ENCODE measurements at regions not wholly inside any gene's neighbourhood (a gene's known extent, or its start where the extent isn't known, plus 50 kb on each side); places are given as distances from the start of the nearest gene placed in this dataset.

DNA sequence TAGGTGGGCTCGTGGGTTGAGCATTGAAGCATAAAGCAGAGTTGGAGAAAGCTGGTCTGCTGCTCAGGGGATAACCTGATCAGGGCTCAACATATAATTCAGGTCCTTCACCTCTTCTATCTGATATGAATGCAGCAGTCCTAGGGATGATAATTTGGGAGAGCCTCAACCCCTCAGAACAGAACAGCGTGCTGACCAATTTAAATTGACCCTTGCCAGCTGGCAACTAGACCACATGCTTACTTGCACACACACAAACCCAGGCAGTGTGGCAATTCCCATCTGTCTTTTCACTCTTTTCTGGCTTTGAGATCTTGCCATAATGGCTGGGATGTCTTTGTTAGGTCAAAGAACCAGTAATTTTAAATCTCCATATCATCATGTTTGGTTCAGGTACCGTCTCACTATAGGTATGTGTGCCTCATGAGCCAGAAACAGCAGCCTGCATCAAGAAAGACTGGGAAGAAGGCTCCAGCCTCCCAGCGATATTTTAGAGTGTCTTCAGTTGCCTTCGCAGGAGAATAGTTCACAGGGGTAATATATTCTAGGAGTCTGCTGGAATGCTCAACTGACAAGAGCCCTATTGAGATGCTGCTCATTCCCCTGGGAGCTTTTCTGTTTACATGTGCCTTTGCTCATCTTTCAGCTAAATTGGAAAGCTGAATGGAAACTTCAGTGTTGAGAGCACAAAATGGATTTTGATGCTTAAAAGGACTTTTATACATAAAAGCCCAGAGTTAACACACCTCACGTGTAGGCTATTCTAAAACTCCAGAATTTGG is 497.6 kb downstream of the RASEF start:
- TF ChIP-seq, protein P1, sequence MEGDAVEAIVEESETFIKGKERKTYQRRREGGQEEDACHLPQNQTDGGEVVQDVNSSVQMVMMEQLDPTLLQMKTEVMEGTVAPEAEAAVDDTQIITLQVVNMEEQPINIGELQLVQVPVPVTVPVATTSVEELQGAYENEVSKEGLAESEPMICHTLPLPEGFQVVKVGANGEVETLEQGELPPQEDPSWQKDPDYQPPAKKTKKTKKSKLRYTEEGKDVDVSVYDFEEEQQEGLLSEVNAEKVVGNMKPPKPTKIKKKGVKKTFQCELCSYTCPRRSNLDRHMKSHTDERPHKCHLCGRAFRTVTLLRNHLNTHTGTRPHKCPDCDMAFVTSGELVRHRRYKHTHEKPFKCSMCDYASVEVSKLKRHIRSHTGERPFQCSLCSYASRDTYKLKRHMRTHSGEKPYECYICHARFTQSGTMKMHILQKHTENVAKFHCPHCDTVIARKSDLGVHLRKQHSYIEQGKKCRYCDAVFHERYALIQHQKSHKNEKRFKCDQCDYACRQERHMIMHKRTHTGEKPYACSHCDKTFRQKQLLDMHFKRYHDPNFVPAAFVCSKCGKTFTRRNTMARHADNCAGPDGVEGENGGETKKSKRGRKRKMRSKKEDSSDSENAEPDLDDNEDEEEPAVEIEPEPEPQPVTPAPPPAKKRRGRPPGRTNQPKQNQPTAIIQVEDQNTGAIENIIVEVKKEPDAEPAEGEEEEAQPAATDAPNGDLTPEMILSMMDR (IDR thresholded peaks at IDR 0.05; ENCODE audit: low read depth, low read length): no peak
- DNase-seq (ENCODE audit: extremely low read depth, low read depth): no peak

DNA sequence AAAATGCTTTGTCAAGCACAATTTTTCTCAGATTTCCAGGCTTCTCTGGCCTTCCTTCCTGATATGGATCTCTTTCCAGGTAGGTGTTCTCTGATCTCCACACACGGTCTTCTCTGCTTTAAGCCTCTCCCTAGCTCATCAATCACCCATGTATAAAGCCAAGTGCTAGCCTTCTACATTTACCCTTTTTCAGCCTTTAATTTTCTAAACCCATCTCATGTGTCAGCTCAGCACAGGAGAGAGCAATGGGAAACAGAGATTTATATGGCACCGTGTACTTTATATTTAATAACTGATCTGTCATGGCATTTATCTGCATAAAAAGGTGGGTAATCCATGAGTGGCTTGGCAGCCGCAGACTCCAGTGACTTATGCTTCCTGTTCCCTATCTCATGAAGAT is 495.0 kb downstream of the RASEF start:
- TF ChIP-seq, protein P1 (IDR thresholded peaks at IDR 0.05; ENCODE audit: low read depth, low read length): no peak
- no peak for DNase-seq (ENCODE audit: extremely low read depth, low read depth)

DNA sequence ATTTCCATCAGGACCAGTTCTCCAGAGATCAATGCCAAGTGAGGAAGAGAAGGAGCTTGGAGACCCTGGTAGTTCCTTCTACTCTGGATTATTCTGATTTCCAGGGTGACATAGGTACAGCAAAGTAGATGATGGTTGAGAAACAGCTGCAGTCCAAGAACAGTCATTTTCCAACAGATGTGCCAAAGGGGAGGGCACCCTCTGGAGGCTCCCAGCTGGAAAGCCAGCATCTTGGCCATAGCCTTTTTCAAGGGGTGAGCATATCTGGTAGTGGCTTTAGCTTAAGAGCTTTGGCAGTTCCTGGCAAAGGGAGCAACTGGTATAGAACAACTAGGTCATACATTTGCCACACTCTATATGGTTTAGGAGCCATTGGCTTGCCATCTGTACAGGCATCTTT is 492.7 kb downstream of the RASEF start:
- TF ChIP-seq, protein P1 (IDR thresholded peaks at IDR 0.05; ENCODE audit: low read depth, low read length): peak; percentile 25
- DNase-seq (ENCODE audit: extremely low read depth, low read depth): no peak

DNA sequence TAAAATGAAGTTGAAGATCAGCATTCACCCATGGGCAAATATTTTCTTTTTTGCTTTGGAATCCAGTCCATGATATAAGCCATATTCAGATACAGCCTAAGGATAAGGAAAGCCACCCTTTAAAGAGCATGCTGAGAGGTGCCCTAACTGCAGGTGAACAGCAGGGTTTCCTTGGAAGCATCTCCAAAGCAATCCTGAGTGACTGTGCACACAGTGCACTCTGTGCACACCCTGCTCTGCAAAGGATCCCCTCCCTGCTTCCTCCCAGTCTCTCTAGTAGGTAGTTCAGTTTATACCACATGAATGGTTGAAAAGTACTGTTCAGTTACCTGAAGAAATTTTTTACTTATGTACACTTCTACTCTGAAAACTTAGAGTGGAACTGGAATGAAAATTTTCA is 491.4 kb downstream of the RASEF start:
- TF ChIP-seq, protein P1 (IDR thresholded peaks at IDR 0.05; ENCODE audit: low read depth, low read length): no peak
- DNase-seq (ENCODE audit: extremely low read depth, low read depth): no peak

DNA sequence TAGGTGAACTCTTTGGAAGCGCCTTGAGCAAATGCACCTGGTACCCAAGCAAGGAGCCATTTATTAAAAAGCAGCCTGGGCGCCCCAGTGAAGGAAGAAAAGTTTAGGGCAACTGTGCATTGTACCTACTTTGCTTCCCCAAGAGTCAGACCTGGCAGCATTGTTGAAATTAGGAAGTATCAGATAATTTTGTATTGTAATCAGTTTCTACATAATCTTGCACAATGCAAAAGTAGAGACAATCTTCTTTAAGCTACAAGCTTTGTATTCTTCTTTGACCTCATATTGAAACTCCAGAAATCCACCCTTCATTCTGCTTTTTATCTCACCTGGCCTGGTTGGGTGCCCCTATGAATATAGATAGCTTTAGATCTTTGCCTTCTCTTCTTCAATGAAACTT is 490.8 kb downstream of the RASEF start:
- no peak for DNase-seq (ENCODE audit: extremely low read depth, low read depth)
- TF ChIP-seq, protein P1 (IDR thresholded peaks at IDR 0.05; ENCODE audit: low read depth, low read length): no peak

DNA sequence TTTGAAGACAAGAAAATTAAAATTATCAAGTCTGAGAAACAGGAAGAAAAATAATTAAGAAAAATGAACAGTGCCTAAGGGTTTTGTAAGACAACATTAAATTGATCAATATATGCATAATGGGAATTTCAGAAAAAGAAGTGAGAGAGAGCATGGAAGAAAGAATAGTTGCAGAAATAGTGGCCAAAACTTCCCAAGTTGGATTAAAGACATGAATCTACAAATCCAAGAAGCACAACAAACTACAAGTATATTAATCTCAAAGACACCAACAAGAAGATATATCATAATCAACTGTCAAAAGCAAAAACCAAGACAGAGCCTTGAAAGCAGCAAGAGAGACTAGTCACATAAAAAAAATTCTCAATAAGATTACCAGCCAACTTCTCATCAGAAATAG is 488.0 kb downstream of the RASEF start:
- TF ChIP-seq, protein P1 (IDR thresholded peaks at IDR 0.05; ENCODE audit: low read depth, low read length): no peak
- no peak for DNase-seq (ENCODE audit: extremely low read depth, low read depth)

DNA sequence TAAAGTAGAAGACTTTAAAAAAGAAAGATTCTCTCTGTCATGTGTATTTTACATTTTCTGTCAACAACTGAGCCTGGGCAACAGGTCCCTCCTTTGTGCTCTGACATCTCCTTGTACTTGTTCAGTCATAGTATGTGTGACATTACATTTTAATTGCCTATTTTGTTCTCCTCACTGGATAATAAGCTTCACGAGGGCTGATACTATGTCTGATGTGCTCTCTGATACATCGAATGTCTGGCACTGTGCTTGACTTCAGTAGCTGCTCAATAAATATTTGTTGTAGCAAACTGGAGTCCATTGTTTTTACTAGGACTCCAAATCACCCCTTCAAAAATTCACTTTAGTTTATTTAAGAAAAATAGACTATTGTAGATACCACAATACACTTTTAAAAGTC is 482.0 kb downstream of the RASEF start:
- TF ChIP-seq, protein P1 (IDR thresholded peaks at IDR 0.05; ENCODE audit: low read depth, low read length): no peak
- DNase-seq (ENCODE audit: extremely low read depth, low read depth): no peak
